Left ventricle myocardium superior (tissue), 1 donor: ENCODE measurements at regions not wholly inside any gene's neighbourhood (a gene's known extent, or its start where the extent isn't known, plus 50 kb on each side); places are given as distances from the start of the nearest gene placed in this dataset.

ENCODE experiments used
- ATAC-seq: fragments of 200-7000 bp; cut with Tn5 transposase; one replicate; pipeline ENCODE4 v1.9.1; 2020; ENCODE audit warnings: mild to moderate bottlenecking, moderate library complexity
- DNase-seq: peaks from one replicate; pipeline ENCODE4 v3.0.0-alpha.2; 2020
- intact Hi-C: fragments of 100-400 bp; cut with micrococcal nuclease; formaldehyde crosslinking; loops from one replicate; pipeline ENCODE4 v1.11.0; 2022
- donor health status: DM: no; HTN: yes; CAD: no; lungs with severe emphysema.

DNA sequence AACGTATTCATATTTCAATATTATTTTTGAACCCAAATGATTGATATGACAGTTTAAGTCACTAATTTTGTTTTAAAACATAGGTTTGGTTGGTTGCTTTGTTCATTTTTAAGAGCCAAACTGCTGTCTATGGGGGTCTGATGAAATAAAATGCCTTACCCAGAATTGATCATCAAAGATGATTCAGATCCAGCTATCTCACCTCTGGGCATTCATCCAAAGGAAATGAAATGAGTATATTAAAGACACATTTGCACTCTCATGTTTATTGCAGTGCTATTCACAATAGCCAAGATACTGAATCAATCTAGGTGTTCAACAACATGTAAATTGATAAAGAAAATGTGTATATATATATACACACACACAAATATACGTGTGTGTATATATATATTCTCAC lies 326.9 kb upstream of the GULP1 start:
- ATAC-seq: no peak
- intact Hi-C loops: no loop called here

GRCh38 chr2:187966924-187967323 lies 324.8 kb upstream of the GULP1 start:
- ATAC-seq (no peak), DNase-seq (no peak)
- intact Hi-C loops: no loop called here

More for the DNA sequence above, 326.9 kb upstream of the GULP1 start:
- no peak for DNase-seq

- no peak for ATAC-seq
- intact Hi-C loops: no loop called here
- DNase-seq: no peak
Observed at GRCh38 chr2:187971893-187972292, 319.8 kb upstream of the GULP1 start.

GRCh38 chr2:187976259-187976985 lies 315.3 kb upstream of the GULP1 start:
- DNase-seq: no peak
- no peak for ATAC-seq
- intact Hi-C loops: no loop called here

- no peak for ATAC-seq
- no peak for DNase-seq
- intact Hi-C loops: no loop called here
Observed at GRCh38 chr2:187976986-187977333, 314.7 kb upstream of the GULP1 start.

DNA sequence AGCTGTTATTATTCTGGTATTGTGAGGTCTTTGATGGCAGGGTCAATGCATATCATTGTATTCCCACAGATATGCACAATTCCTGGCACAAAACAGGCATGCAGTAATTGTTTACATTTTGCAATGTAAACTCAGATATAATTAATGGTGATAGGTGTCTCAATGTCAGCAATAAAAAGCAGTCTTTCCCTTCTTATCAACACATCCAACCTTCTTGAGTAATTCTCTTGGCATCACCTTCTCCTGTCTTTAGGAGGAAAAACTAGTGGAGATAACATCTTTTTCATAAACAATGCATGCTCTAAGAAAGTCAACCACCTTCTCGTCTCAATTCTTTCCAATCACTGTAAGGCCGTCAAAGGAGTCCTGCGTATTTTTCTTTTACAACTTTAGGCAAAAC lies 313.3 kb upstream of the GULP1 start:
- intact Hi-C loops: no loop called here
- ATAC-seq (no peak), DNase-seq (no peak)

DNA sequence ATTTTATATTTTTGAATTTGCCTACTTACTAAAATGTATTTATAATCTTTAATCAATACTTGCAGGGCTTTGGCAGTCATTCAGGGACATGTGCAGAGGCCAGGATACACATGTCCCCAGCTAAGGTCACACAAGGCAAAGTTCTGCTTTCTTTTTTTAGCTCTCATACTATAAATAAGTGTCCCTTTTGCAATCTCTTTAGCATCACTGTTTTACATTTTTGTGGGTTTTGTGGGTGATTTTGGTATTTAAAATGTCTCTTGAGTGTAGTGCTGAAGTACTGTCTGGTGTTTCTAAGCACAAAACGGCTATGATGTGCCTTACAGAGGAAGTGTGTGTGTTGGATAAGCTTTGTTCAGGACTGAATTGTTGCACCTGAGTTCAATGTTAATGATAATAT lies 309.0 kb upstream of the GULP1 start:
- ATAC-seq: peak; percentile 92
- intact Hi-C loops: no loop called here
- DNase-seq: peak; percentile 29

DNA sequence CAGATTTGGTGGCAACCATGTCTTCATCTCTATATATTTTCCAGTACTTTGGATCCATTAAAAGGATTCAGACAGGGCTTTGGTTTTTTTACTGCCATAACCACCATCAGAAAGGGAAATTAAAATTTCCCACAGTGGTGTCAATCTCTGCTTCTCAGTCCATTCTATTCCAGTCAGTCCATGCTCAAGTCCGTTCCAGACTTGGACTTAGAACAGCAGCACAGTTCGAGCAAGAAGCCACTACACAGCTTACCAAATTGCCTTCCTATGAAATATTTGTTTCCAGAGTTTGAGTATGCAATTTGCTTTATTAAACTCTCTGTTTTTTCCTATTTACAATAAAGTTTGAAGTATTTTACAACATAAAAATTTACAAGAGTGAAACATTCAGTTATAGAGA lies 306.5 kb upstream of the GULP1 start:
- no peak for ATAC-seq
- intact Hi-C loops: no loop called here
- DNase-seq: no peak

DNA sequence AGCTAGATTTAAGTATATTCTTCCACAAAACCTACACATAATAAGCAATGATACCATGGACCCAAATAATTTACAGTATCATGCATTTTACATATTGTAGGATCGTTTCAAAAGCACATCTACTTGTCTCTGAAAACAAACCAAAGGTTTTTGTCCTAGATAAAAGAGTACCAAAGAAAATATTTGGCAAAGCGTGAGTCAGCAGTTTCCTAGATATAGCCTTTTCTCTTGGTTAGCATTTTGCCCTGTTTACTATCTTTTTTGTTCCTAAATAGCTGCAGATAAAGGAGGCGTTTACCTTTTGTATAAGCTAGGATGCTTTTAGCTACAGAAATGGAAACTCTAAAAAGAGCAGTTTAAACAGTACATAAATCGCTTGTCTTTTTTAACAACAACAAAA lies 305.8 kb upstream of the GULP1 start:
- intact Hi-C loops: no loop called here

GRCh38 chr2:187986390-187987105 lies 305.1 kb upstream of the GULP1 start:
- intact Hi-C loops: no loop called here
- ATAC-seq: no peak
- DNase-seq: no peak

More for the DNA sequence above, 305.8 kb upstream of the GULP1 start:
- ATAC-seq: no peak
- DNase-seq: no peak

DNA sequence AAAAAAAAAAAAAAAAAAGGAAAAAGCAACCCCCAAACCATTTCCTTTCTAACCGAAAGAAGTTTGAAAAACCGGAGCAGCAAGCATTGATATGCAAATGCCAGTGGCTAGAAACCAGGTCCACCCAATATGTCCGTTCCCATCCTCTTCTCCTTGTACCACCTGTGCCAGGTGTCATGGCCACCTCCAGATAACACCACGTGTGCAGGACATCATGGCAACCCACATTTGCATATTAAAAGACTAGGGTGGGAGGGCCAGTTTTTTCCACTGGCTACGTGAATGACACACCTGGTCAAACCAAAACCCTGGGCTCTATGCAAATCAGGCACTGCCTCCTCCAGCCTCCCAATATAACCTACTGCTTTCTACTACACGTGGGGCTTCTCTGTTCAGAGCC lies 303.3 kb upstream of the GULP1 start:
- ATAC-seq (no peak), DNase-seq (no peak)
- intact Hi-C loops: no loop called here

DNA sequence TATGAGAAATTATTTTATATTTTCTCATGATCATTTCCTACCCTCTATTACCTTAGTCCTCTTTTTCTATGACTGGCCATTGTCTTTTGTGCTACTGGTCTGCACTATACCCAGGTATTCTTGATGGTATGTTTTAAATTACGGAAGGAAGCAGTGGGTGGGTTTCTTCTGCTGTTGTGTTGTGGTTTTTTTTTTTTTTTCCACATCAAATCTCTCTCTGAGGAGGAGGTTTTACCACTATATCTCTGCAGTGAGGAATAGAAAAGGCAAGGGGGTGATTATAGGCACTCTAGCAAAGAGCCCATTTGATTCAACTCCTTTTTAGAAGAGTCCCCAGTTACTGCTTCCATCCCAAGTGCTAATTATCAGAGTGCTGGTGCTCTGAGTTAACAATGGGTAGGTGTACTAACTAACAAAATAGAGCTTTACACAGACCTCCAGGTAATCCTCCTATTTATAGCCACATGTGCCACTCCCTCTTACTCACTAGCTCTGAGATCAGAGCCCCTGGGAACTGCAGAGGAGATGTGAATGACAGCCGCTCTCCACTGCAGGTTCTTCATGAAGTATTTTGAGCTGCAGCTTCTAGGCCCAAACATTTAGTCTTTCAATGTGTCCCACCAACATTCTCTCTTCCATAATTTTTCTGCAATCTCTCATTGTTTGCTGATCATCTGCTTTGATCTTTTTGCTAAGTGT lies 301.6 kb upstream of the GULP1 start:
- peak; percentile 60 for ATAC-seq
- intact Hi-C loops: no loop called here

GRCh38 chr2:187991389-187991788 lies 300.3 kb upstream of the GULP1 start:
- no peak for ATAC-seq
- intact Hi-C loops: no loop called here
- no peak for DNase-seq

More for the DNA sequence above, 301.6 kb upstream of the GULP1 start:
- no peak for DNase-seq

DNA sequence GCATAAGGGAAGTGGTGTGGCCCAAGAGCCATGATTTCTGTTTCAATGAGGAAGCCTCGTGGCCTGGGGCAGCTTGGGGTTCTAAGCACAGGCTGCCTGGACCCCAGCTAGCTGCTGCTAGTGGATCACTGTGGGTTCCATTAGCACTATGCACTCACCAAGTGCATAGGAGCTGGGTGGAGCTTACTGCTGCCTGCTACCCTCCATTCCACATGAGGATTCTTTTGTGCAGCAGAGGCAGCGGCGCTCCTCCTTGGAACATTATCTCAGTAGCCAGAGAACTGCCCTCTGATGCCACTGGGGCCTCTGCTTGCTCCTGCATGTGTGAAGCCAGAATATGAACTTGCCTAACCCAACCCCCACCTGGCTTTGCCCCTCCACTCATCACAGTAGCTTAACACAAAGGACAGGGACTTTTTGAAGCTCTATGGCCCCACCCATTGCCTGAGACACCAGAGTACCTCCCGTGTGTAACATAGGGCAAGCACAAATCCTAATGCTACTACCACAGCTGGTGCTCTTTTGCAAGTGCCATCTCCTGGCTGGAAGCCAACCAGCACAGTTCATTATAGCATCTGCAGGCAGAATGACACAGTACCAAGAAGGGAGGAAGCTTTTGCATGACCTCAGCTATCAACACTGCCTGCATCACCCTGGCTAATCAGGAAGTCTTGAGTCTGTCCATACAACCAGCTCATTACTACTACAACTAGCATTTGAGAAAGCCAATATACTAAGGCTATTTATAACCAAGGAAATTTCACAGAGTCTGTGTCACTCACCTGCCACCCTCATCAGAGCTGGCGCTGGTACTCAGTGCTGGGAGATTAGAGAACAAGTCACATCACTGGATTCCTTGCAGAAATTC lies 297.0 kb upstream of the GULP1 start:
- DNase-seq (peak; percentile 26), ATAC-seq (peak; percentile 67)
- intact Hi-C loops: no loop called here

GRCh38 chr2:187995556-187995955 lies 296.1 kb upstream of the GULP1 start:
- intact Hi-C loops: no loop called here
- ATAC-seq (no peak), DNase-seq (no peak)

GRCh38 chr2:187996630-187997029 lies 295.0 kb upstream of the GULP1 start:
- ATAC-seq: no peak
- intact Hi-C loops: no loop called here
- DNase-seq: no peak

GRCh38 chr2:188000189-188000588 lies 291.5 kb upstream of the GULP1 start:
- no peak for DNase-seq
- intact Hi-C loops: no loop called here
- no peak for ATAC-seq

DNA sequence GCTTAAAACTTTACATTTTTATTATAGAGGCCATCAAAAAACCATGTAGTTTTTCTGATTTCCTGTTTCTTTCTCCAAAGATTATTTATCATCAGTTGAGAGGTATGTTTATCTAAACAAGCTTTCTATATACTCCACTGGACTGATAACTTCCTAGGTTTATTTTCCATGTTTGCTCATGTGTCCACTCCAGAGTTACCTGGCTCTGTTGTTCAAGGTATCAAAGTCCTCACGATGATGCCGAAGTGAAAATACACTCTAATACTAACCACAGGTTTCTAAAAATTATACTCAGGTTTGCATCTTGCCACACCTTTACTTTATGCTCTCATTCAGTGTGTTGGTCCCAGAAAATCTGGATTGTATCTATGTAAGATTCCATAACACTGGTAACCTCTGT lies 287.9 kb upstream of the GULP1 start:
- intact Hi-C loops: no loop called here
- ATAC-seq: no peak
- DNase-seq: no peak

DNA sequence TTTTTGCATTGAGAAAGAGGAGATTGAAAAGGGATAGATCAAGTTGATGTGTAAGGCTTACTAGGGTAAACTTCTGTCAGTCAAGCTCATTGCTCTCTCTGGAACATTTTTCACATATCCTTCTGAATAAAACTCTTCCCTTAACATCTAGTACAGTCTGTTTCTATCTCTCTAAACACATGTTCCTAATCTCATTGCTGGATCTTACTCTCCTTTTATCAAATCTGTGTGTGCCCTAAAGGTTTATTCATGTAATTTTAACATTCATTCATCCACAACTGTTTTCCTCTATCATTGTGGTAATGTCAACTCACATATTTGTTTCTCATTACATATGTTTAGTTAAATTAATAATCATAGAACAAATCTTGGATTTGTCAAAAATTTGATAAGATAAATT lies 277.9 kb upstream of the GULP1 start:
- intact Hi-C loops: no loop called here
- ATAC-seq: no peak
- DNase-seq: no peak

- intact Hi-C loops: no loop called here
- DNase-seq (no peak), ATAC-seq (no peak)
Observed at GRCh38 chr2:188016917-188017316, 274.8 kb upstream of the GULP1 start.
